ENCODE measurements at regions not wholly inside any gene's neighbourhood (a gene's known extent, or its start where the extent isn't known, plus 50 kb on each side); places are given as distances from the start of the nearest gene placed in this dataset.
"Not testable (repeated sequence)": the region's sequence is repeated elsewhere in the genome, so short reads cannot be mapped to it uniquely, and the experiment has no call there.

DNA sequence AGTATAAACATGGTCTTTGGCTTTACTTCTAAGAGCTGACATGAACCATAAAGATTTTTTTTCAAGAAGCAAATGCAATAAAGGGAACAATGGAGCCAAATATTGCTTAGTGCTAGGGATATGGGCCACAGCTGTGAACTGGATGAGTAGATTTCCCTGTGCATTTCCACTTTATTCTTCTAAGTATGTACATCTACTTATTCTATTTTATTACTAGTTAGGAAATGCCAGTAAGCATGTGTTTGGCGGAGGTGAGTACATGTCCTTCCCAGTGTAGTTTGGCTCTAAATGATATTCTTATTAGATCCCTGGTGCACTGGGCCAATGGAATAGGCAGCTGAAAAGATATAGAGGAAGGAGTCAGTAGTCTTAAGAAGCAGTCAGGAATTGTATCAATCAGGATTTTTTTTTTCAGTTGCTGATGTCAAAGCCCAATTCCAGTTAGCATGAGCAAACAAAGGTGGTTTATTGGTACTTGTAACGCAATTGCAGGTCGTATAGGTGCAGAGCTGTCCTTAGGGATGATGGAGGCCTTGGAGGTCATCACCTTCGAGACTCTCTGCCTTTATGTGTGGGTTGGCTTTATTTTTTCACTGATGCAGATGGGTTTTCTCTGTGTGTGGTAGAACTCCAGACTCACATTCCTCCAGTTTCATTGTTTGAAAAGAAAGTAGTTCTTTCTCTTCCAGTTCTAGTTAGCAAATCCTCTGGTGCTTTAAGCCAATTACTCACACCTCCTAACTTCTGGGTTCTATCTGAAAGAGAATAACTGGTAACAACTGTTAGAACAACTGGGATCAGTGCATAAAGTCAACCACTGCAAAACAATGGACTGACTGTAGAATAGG lies 139.0 kb upstream of the LRIG3 start:
- no peaks in the 10 kb centered on the region for H3K36me3 ChIP-seq
- no peaks in the 10 kb centered on the region for H3K4me1 ChIP-seq (ENCODE audit: control insufficient read depth in 1 of 2, insufficient read depth in 1 of 2, low read depth in 1 of 2, low read length in 1 of 2)
- TF ChIP-seq CTCF (IDR thresholded peaks at IDR 0.05), result no peak
- no peak overlapping the region for H3K27ac ChIP-seq
- H3K9me3 ChIP-seq, result no peaks in the 10 kb centered on the region
- H3K4me3 ChIP-seq (ENCODE audit: low read depth in 1 of 2, low read length in 1 of 2), result no peak overlapping the region
- H3K27me3 ChIP-seq, result no peaks in the 10 kb centered on the region

DNA sequence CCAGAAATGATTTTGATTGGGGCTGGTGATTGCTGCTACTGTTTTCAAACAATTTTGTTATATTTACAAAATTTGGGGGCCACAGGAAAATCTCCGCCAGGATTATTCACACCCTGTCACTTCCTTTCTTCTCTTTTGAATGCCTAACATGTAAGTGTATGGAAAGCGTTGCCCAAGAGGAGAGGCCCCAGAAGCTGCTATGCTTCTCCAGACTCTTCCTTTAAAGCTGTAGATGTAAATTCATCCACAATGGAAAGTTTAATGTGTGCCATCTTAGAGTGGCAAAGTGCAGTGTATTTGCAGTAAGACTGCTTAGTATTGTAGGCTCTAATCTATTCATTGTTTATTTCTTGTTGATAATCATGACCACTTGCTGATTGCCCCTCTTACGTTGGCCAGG lies 136.7 kb upstream of the LRIG3 start:
- Histone ChIP-seq H3K4me1 (ENCODE audit: control insufficient read depth in 1 of 2, insufficient read depth in 1 of 2, low read depth in 1 of 2, low read length in 1 of 2) (no peaks in the 10 kb centered on the region), H3K36me3 (no peaks in the 10 kb centered on the region), H3K9me3 (no peaks in the 10 kb centered on the region), H3K4me3 (ENCODE audit: low read depth in 1 of 2, low read length in 1 of 2) (no peak overlapping the region), H3K27ac (no peak overlapping the region), H3K27me3 (no peaks in the 10 kb centered on the region)
- TF ChIP-seq CTCF (IDR thresholded peaks at IDR 0.05), result no peak

DNA sequence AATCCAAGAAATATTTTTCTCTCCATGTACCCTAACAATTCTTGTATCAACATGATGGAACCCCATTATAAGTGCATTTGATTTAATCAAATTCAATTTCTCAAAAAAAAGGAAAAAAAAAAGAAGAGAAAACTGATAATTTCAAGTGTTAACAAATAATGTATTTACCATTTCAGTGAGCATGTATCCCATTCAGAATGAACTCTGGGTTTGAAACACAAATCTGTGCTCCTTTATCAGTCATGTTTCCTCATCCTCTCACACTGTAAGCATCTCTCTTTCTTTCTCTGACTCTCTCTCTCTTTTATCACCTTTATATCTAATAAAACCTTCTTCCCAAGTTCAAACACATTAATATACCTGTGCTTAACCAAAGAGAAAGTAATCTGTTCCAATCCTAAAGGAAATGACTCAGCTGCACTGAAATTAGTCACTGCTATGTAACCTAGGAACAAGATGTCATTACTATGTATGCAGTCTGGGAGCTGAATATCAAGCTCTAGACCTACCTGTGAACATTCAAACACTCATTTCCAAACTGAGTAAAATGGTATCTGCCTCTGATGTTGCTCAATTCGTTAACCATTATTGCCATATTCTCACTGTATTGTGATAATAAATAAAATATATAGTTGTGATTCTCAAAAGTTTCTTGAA lies 135.0 kb upstream of the LRIG3 start:
- no peak overlapping the region for H3K27ac ChIP-seq
- no peak for TF ChIP-seq CTCF (IDR thresholded peaks at IDR 0.05)

DNA sequence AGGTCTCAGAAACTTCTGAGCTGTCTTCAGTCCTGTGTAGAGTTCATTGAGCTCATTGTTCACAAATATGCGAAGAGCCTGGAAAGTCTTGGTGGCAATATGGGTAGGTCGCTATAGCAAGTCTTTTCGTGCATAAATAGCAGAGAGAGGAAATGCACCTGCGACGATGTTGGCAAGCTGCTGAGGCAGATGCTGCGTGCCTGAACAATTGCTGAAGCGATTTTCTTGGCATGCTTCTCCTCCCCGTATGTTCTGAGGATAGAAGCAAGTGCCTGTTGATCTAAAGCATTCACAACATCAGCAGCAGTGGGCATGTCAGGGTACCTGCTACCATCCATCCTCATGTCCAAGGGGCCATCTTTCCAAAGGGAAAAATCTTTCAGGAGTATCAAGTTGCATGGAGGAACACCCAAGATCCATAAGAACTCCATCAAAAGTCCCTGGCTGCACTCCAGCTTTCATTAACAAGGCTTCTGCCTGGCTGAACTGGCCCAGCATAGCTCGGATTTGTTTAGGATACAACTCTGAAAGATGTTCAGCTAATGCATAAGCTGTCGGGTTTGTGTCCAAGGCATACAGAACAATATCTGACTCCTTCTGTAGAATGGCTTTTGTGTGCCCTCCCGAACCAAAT lies 133.1 kb upstream of the LRIG3 start:
- H3K36me3 ChIP-seq; H3K9me3 ChIP-seq; H3K27me3 ChIP-seq; H3K4me3 ChIP-seq (ENCODE audit: low read depth in 1 of 2, low read length in 1 of 2); H3K27ac ChIP-seq; H3K4me1 ChIP-seq (ENCODE audit: control insufficient read depth in 1 of 2, insufficient read depth in 1 of 2, low read depth in 1 of 2, low read length in 1 of 2): not testable (repeated sequence)

More for the DNA sequence above, 135.0 kb upstream of the LRIG3 start:
- no peaks in the 10 kb centered on the region for H3K9me3 ChIP-seq
- no peaks in the 10 kb centered on the region for H3K27me3 ChIP-seq
- no peak overlapping the region for H3K4me3 ChIP-seq (ENCODE audit: low read depth in 1 of 2, low read length in 1 of 2)
- no peaks in the 10 kb centered on the region for H3K4me1 ChIP-seq (ENCODE audit: control insufficient read depth in 1 of 2, insufficient read depth in 1 of 2, low read depth in 1 of 2, low read length in 1 of 2)
- no peaks in the 10 kb centered on the region for H3K36me3 ChIP-seq

GRCh38 chr12:59046763-59047534 lies 126.6 kb upstream of the LRIG3 start:
- TF ChIP-seq CTCF (IDR thresholded peaks at IDR 0.05), result no peak
- Histone ChIP-seq H3K27ac (no peak overlapping the region), H3K36me3 (no peaks in the 10 kb centered on the region), H3K4me1 (ENCODE audit: control insufficient read depth in 1 of 2, insufficient read depth in 1 of 2, low read depth in 1 of 2, low read length in 1 of 2) (no peaks in the 10 kb centered on the region), H3K9me3 (no peaks in the 10 kb centered on the region), H3K4me3 (ENCODE audit: low read depth in 1 of 2, low read length in 1 of 2) (no peak overlapping the region), H3K27me3 (no peaks in the 10 kb centered on the region)
